ENCODE measurements at regions not wholly inside any gene's neighbourhood (a gene's known extent, or its start where the extent isn't known, plus 50 kb on each side); places are given as distances from the start of the nearest gene placed in this dataset.

- TF ChIP-seq CTCF (IDR thresholded peaks at IDR 0.05) (no peak), POLR2A (IDR thresholded peaks at IDR 0.05) (no peak), EP300 (IDR thresholded peaks at IDR 0.05) (no peak)
Measured at GRCh38 chr2:71884303-71885042, 263.2 kb downstream of the CYP26B1 start.

Measured in tibial nerve (tissue), 4 donors.